CD8-positive, alpha-beta memory T cell (primary cell): ENCODE measurements at regions not wholly inside any gene's neighbourhood (a gene's known extent, or its start where the extent isn't known, plus 50 kb on each side); places are given as distances from the start of the nearest gene placed in this dataset.

ENCODE experiments used
- CTCF ChIA-PET: fragments of 350-600 bp; sonication (Branson Sonifier 250); formaldehyde crosslinking; loops from one replicate; lab custom pipeline; 2021; ENCODE audit warnings: antibody characterized with exemption; lab: Charles Lee
- POLR2A ChIA-PET: fragments of 350-600 bp; sonication (Branson Sonifier 250); formaldehyde crosslinking; loops from one replicate; lab custom pipeline; 2021; ENCODE audit warnings: antibody characterized with exemption; lab: Charles Lee
- DNase-seq, 5 donors: peaks; one replicate each; pipeline versions ENCODE4 v3.0.0 to v3.0.0-alpha.2; 2020 to 2022; ENCODE audit warnings: mixed read lengths in 1 of 5
- H3K27ac ChIP-seq: one replicate; pipeline ENCODE4 v1.7.0; 2013; ENCODE audit warnings: low read depth, mild to moderate bottlenecking, low read length, moderate library complexity
- H3K27me3 ChIP-seq: 2 replicates; pipeline ENCODE4 v1.7.0; 2013; ENCODE audit warnings: low read length, mild to moderate bottlenecking; ENCODE audit not compliant: insufficient read depth, poor library complexity, severe bottlenecking
- H3K36me3 ChIP-seq: 2 replicates; pipeline ENCODE4 v1.7.0; 2013; ENCODE audit warnings: mild to moderate bottlenecking, low read length, moderate library complexity; ENCODE audit not compliant: insufficient read depth
- H3K4me1 ChIP-seq: 2 replicates; pipeline ENCODE4 v1.7.0; 2013; ENCODE audit warnings: mild to moderate bottlenecking, low read length, moderate library complexity; ENCODE audit not compliant: insufficient read depth
- H3K4me3 ChIP-seq: 2 replicates; pipeline ENCODE4 v1.7.0; 2013; ENCODE audit warnings: mild to moderate bottlenecking, low read length
- H3K9me3 ChIP-seq: 2 replicates; pipeline ENCODE4 v1.7.0; 2013; ENCODE audit warnings: mild to moderate bottlenecking, low read length
- H3K27ac Mint-ChIP-seq, 8 donors: one replicate each; pipeline ENCODE4 v1.8.0; 2020 to 2021; ENCODE audit warnings: mixed read lengths in 8 of 8, mild to moderate bottlenecking in 6 of 8, inconsistent platforms in 3 of 8, moderate library complexity in 3 of 8
- H3K27me3 Mint-ChIP-seq, 2 donors: one replicate each; pipeline ENCODE4 v1.8.0; 2020 to 2021; ENCODE audit warnings: mixed read lengths in 2 of 2, mild to moderate bottlenecking in 1 of 2, moderate library complexity in 1 of 2
- H3K36me3 Mint-ChIP-seq, 3 donors: one replicate each; pipeline ENCODE4 v1.8.0; 2020 to 2021; ENCODE audit warnings: mixed read lengths in 3 of 3, inconsistent platforms in 1 of 3, mild to moderate bottlenecking in 1 of 3
- H3K4me1 Mint-ChIP-seq, 3 donors: one replicate each; pipeline ENCODE4 v1.8.0; 2020 to 2021; ENCODE audit warnings: mixed read lengths in 3 of 3, inconsistent platforms in 1 of 3, mild to moderate bottlenecking in 1 of 3
- H3K4me3 Mint-ChIP-seq, 7 donors: one replicate each; pipeline ENCODE4 v1.8.0; 2020 to 2021; ENCODE audit warnings: mixed read lengths in 7 of 7, mild to moderate bottlenecking in 6 of 7, moderate library complexity in 4 of 7, inconsistent platforms in 2 of 7
- H3K9me3 Mint-ChIP-seq, 5 donors: one replicate each; pipeline ENCODE4 v1.8.0; 2020 to 2022; ENCODE audit warnings: mixed read lengths in 5 of 5, mild to moderate bottlenecking in 3 of 5, moderate library complexity in 2 of 5, inconsistent platforms in 1 of 5

GRCh38 chr3:29100292-29100691 lies 180.6 kb upstream of the RBMS3 start:
- no peaks in the 10 kb centered on the region for H3K9me3 ChIP-seq
- no peaks in the 10 kb centered on the region for H3K27me3 ChIP-seq
- Mint-ChIP-seq H3K4me3 (no peak overlapping the region), H3K27ac (no peak overlapping the region), H3K36me3 (no peaks in the 10 kb centered on the region), H3K4me1 (no peaks in the 10 kb centered on the region), H3K9me3 (peaks cover 3 to 18% (median 10%) of the 10 kb centered on the region in 5 donors), H3K27me3 (peaks cover 0 to 4% of the 10 kb centered on the region in 2 donors)
- CTCF ChIA-PET: no interaction called here
- no peaks in the 10 kb centered on the region for H3K36me3 ChIP-seq
- H3K4me1 ChIP-seq: no peaks in the 10 kb centered on the region
- no peak overlapping the region for H3K4me3 ChIP-seq
- POLR2A ChIA-PET: no interaction called here
- H3K27ac ChIP-seq: no peak overlapping the region
- no peak for DNase-seq

DNA sequence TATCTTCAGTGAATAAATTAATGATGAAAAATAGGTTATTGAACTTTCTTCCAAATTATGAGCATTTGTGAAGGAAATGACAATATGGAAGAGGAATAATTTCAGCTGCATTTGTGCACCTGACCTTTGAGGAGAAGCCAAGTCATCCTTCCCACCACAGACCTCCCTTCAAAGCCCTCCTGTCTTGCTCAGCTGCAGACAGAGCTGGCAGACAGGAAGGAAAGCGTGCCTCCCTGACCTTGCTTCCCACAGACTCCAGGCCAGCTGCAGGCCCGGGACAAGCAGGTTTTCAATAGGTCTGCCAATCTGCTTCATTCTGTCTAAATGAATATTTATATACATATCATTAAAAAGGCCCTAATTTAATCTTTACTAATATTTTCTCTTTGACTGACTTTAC lies 152.9 kb upstream of the RBMS3 start:
- no peaks in the 10 kb centered on the region for H3K36me3 ChIP-seq
- H3K4me1 ChIP-seq: no peaks in the 10 kb centered on the region
- no peak overlapping the region for H3K27ac ChIP-seq
- H3K27me3 Mint-ChIP-seq: no peaks in the 10 kb centered on the region
- ChIA-PET POLR2A (no interaction called here), CTCF (no interaction called here)
- no peaks in the 10 kb centered on the region for H3K4me1 Mint-ChIP-seq
- H3K27ac Mint-ChIP-seq: no peak overlapping the region
- no peak overlapping the region for H3K4me3 ChIP-seq
- no peak for DNase-seq
- peaks cover under 1 to 5% (median 2%) of the 10 kb centered on the region in 5 donors for H3K9me3 Mint-ChIP-seq
- peaks cover 0 to 4% (median 0%) of the 10 kb centered on the region in 3 donors for H3K36me3 Mint-ChIP-seq
- H3K9me3 ChIP-seq: no peaks in the 10 kb centered on the region
- no peaks in the 10 kb centered on the region for H3K27me3 ChIP-seq
- no peak overlapping the region for H3K4me3 Mint-ChIP-seq

- Mint-ChIP-seq H3K9me3 (peaks cover 0 to 4% (median under 1%) of the 10 kb centered on the region in 5 donors), H3K27ac (no peak overlapping the region), H3K36me3 (no peaks in the 10 kb centered on the region), H3K27me3 (no peaks in the 10 kb centered on the region), H3K4me1 (no peaks in the 10 kb centered on the region), H3K4me3 (no peak overlapping the region)
- Histone ChIP-seq H3K9me3 (no peaks in the 10 kb centered on the region), H3K27me3 (no peaks in the 10 kb centered on the region), H3K4me1 (no peaks in the 10 kb centered on the region), H3K4me3 (no peak overlapping the region), H3K36me3 (no peaks in the 10 kb centered on the region), H3K27ac (no peak overlapping the region)
- DNase-seq: no peak
- POLR2A ChIA-PET: no interaction called here
- CTCF ChIA-PET: no interaction called here
These were observed 143.3 kb upstream of the RBMS3 start for GRCh38 chr3:29137601-29138000.

DNA sequence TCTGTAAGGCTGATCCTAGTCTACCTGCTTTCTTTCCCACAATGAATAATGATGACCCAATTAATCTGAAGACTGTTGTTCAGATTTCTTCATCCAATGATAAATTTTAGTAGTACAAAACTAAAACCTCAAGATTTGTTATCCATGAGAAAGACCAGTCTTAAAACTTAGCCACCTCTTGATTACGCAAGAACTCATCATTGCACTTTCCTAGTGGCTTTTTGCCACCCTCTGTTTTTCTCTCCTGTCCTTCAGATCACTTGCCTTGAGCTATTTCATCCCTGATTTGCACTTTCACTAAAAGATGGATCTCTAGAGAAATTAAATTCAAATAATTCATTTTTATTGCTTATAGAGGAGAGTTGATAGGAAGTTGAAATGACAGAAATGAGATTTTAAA lies 142.7 kb upstream of the RBMS3 start:
- no peak overlapping the region for H3K4me3 Mint-ChIP-seq
- no peaks in the 10 kb centered on the region for H3K36me3 ChIP-seq
- peaks cover 0 to 4% (median 0%) of the 10 kb centered on the region in 5 donors for H3K9me3 Mint-ChIP-seq
- H3K4me3 ChIP-seq: no peak overlapping the region
- no peak overlapping the region for H3K27ac ChIP-seq
- H3K27me3 ChIP-seq: no peaks in the 10 kb centered on the region
- H3K27ac Mint-ChIP-seq: no peak overlapping the region
- H3K27me3 Mint-ChIP-seq: no peaks in the 10 kb centered on the region
- ChIA-PET POLR2A (no interaction called here), CTCF (no interaction called here)
- no peaks in the 10 kb centered on the region for H3K4me1 Mint-ChIP-seq
- no peaks in the 10 kb centered on the region for H3K4me1 ChIP-seq
- no peaks in the 10 kb centered on the region for H3K36me3 Mint-ChIP-seq
- DNase-seq: no peak
- H3K9me3 ChIP-seq: no peaks in the 10 kb centered on the region

DNA sequence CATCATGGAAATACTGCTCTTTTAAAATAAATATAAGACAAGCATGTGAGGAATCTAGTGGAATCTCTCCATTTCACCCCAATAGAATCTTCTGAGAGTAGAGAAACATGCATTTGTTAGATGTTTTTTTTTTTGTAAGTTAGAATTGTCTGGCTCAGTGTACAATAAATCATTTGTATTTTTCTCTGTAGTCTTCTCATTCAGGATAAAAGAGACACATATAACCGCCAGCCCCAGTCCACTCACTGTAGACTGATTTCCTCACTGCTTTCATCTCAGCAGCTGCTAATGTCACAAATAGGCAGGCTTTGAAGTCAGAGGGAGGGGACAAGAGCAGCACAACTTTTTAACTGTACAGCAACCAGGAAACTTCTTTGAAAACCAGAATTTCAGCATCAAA lies 140.2 kb upstream of the RBMS3 start:
- Histone ChIP-seq H3K27ac (no peak overlapping the region), H3K4me1 (no peaks in the 10 kb centered on the region), H3K36me3 (no peaks in the 10 kb centered on the region), H3K27me3 (no peaks in the 10 kb centered on the region), H3K9me3 (no peaks in the 10 kb centered on the region), H3K4me3 (no peak overlapping the region)
- Mint-ChIP-seq H3K36me3 (no peaks in the 10 kb centered on the region), H3K4me1 (no peaks in the 10 kb centered on the region), H3K27me3 (no peaks in the 10 kb centered on the region), H3K4me3 (no peak overlapping the region), H3K9me3 (peaks cover 0 to 5% (median 0%) of the 10 kb centered on the region in 5 donors), H3K27ac (no peak overlapping the region)
- POLR2A ChIA-PET: no interaction called here
- DNase-seq: no peak
- CTCF ChIA-PET: no interaction called here

DNA sequence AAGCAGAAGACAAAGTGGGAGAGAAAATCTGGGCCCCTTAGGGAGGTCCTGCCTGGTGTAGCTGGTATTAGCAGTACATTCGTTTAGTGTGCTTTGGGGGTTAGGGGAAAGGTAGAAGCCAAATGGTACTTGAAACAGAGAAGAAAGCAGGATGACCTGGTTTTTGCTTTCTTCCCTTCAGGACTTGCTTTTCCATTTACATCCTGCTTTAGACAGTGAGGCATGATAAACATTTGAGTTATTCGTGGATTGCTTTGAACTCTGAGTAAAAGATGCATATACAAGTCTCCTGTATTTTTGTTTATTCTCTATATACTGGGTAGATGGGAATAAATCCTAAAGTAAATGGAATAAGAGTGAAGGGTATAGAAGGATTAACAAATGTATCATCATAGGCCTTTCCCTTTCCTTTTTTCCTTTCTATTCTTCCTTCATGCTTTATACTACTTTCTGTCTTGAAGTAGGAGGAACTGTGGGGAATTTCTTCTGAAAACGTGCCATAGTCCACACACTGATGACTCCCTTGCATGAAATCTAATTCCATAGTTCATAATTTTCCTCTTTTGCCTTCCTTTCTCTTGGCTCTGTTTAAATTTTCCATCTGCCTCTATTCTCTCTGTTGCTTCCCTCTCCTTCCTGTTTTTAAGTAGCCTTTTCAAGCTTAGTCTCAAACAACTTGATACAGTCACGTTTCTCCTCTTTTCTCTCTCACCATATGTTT lies 139.5 kb upstream of the RBMS3 start:
- Mint-ChIP-seq H3K27me3 (no peaks in the 10 kb centered on the region), H3K4me1 (no peaks in the 10 kb centered on the region), H3K36me3 (no peaks in the 10 kb centered on the region), H3K27ac (no peak overlapping the region), H3K4me3 (no peak overlapping the region), H3K9me3 (peaks cover 0 to 5% (median 0%) of the 10 kb centered on the region in 5 donors)
- CTCF ChIA-PET: no interaction called here
- POLR2A ChIA-PET: no interaction called here
- H3K4me1 ChIP-seq: no peaks in the 10 kb centered on the region
- DNase-seq: no peak
- no peak overlapping the region for H3K27ac ChIP-seq
- H3K27me3 ChIP-seq: no peaks in the 10 kb centered on the region
- H3K9me3 ChIP-seq: no peaks in the 10 kb centered on the region
- no peaks in the 10 kb centered on the region for H3K36me3 ChIP-seq
- H3K4me3 ChIP-seq: no peak overlapping the region

- Mint-ChIP-seq H3K36me3 (no peaks in the 10 kb centered on the region), H3K27me3 (no peaks in the 10 kb centered on the region), H3K27ac (no peak overlapping the region), H3K4me3 (no peak overlapping the region), H3K4me1 (no peaks in the 10 kb centered on the region), H3K9me3 (peaks cover 0 to 5% (median 0%) of the 10 kb centered on the region in 5 donors)
- Histone ChIP-seq H3K27ac (no peak overlapping the region), H3K36me3 (no peaks in the 10 kb centered on the region), H3K9me3 (no peaks in the 10 kb centered on the region), H3K4me1 (no peaks in the 10 kb centered on the region), H3K4me3 (no peak overlapping the region), H3K27me3 (no peaks in the 10 kb centered on the region)
- POLR2A ChIA-PET: no interaction called here
- no peak for DNase-seq
- CTCF ChIA-PET: no interaction called here
These were observed 139.0 kb upstream of the RBMS3 start for GRCh38 chr3:29141918-29142275.

- H3K9me3 ChIP-seq: no peaks in the 10 kb centered on the region
- Mint-ChIP-seq H3K36me3 (no peaks in the 10 kb centered on the region), H3K9me3 (peaks cover 0 to 5% (median 0%) of the 10 kb centered on the region in 5 donors), H3K27ac (no peak overlapping the region), H3K4me3 (no peak overlapping the region), H3K27me3 (no peaks in the 10 kb centered on the region), H3K4me1 (no peaks in the 10 kb centered on the region)
- H3K27ac ChIP-seq: no peak overlapping the region
- no peak overlapping the region for H3K4me3 ChIP-seq
- CTCF ChIA-PET: no interaction called here
- no peaks in the 10 kb centered on the region for H3K4me1 ChIP-seq
- H3K36me3 ChIP-seq: no peaks in the 10 kb centered on the region
- POLR2A ChIA-PET: no interaction called here
- DNase-seq: no peak
- no peaks in the 10 kb centered on the region for H3K27me3 ChIP-seq
These were observed 137.7 kb upstream of the RBMS3 start for GRCh38 chr3:29143151-29143550.
